SKM-1 (cell line): ENCODE measurements at regions not wholly inside any gene's neighbourhood (a gene's known extent, or its start where the extent isn't known, plus 50 kb on each side); places are given as distances from the start of the nearest gene placed in this dataset.
"Not testable (repeated sequence)": the region's sequence is repeated elsewhere in the genome, so short reads cannot be mapped to it uniquely, and the experiment has no call there.

Experiments
- DNase-seq: peaks from one replicate; lab custom pipeline; 2025; ENCODE audit not compliant: unreplicated experiment; lab: John Stamatoyannopoulos, UW

- no peak for DNase-seq
These were observed 165.2 kb upstream of the RAG2 start for GRCh38 chr11:36763187-36763586.

DNA sequence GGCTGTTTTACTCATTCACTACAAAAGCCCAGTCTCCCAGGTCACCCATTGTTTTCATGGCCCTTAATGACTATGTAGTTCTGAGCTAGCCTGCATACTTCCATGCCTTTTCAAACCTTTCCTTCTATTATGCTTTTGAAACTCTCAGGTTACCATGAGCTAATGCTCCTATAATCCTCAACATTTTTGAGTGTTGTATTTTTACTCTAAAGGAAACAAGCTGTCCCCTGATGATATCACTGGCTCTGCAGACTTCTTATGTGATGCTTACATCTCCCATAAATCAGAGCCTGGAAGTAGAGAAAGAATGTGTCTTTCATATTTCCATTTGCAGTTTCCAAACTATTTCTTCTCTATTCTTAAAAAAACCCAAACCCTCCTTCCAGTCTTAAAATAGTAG, 159.0 kb upstream of the RAG2 start:
- no peak for DNase-seq

GRCh38 chr11:36753960-36754359, 155.9 kb upstream of the RAG2 start:
- DNase-seq, result no peak

GRCh38 chr11:36751996-36752395, 154.0 kb upstream of the RAG2 start:
- DNase-seq, result no peak

DNA sequence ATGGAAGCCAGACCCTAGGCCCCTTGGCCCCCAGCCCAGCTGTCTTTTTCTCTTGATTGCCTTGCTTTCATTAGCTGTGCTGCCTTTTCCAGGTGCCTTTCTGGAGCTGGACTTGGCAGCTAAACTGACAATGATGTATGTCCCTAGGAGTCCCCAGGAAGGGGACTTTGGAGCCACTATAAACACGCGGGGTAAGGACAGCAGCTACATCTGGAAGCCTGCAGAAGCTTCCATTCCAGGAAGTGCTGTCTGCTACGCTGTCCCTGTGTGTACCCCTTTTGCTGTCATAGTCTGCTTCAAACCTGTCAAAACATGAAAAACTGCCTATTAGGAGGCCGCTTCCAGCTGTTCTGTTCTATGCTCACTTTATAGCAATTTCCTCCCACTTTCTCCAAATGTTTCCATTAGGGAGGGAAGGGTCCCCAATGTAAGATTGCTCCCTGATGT, 153.3 kb upstream of the RAG2 start:
- DNase-seq, result no peak

- DNase-seq, result no peak
These were observed 152.3 kb upstream of the RAG2 start for GRCh38 chr11:36750349-36750748.

DNA sequence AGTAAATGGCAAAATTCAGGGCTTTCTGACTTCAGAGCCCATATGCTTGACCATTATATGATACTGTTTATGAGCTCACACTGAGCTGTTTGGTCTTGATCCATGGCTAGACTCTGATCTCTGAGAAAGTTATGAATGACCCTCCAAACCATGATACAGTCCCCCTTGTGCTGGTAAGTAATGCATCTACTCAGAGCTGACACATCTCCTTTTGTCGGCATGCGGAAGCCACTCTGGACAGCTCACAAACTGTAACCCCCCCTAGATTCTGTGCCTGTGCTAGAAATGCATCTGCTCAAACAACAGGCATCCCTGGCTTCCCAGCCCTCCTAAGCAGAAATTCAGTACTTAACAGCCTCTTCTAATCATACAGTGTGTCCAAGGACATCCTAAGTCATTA, 150.8 kb upstream of the RAG2 start:
- DNase-seq, result no peak

GRCh38 chr11:36746886-36747710, 149.1 kb upstream of the RAG2 start:
- peak; percentile 85 for DNase-seq

GRCh38 chr11:36744375-36745168, 146.5 kb upstream of the RAG2 start:
- peak; percentile 65 for DNase-seq

DNA sequence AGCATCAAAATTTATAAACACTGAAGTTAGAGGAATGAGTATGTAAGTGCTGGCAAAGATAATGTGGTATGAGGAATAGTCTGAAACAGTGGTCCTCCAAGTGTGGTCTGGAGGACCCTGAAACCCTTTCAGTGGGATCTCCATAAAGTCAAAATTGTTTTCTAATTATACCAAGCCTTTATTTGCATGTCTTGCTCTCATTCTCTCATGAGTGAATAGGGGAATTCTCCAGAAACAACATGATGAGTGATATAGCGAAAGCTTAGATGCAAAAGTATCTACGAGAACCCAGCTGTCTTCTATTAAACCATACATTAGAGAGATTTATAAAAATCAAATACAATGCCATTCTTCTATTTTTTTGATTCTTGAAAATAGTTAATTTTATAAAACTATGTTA, 145.0 kb upstream of the RAG2 start:
- DNase-seq, result no peak

DNA sequence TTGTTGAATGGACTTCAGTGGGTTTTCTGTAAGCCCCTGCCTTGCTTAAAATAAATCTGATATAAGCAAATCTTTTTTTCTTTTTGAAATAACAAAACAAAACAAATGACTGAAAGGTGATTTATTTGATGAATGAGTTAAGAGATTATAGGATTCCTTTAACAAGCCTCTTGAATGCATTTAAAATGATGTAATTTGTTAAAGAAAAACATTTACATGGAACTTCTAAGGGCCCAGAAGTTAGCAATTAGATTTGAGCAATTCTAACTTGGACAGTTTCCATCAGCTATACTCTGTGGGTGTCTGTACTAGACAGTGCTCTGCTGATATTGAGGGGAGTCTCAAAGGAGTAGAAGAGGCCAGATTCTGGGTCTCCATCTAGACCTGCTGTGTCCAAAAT, 143.5 kb upstream of the RAG2 start:
- DNase-seq, result no peak

DNA sequence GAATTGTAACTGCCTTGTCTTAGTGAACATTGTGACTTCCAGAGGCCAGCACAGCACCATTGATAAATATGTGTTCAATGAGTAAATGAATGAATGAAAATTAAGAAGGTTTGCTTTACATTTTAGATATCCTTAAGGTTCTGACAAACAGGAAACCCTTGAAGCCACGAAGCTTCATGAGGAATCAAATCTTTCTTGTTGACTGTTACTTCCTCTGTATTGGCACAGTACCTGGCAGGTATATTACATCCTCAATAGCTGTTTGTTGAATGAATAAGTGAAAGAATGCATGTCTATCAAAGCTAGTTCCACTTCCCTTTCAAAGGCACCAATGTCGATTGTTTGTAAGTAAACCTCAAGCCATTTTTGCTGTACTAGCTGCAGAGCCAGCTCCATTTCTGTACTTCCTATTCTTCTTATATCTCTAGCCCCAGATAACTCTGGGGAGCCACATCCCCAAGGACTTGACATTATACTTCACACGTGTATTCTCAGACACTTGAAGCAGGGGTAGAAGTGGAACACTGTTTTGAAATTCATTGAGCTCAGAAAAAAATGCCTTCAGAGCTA, 140.3 kb upstream of the RAG2 start:
- no peak for DNase-seq

DNA sequence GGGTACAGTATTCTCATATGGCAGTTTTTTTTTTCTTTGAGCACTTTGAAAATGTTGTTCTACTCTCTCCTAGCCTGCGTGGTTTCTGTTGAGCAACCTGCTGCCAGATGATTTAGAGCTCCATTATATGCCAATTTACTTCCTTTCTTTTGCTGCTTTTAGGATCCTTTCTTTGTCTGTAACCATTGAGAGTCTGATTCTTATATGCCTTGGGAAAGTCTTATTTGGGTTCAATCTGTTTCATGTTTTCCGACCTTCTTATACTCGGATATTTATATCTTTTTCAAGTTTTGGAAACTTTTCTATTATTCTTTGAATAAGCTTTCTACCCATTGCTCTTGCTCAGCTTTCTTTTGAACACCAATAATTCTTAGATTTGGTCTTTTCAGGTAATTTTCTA, 138.1 kb upstream of the RAG2 start:
- DNase-seq, result no peak

GRCh38 chr11:36733721-36734120, 135.7 kb upstream of the RAG2 start:
- DNase-seq, result not testable (repeated sequence)

GRCh38 chr11:36730761-36731160, 132.7 kb upstream of the RAG2 start:
- DNase-seq, result no peak

GRCh38 chr11:36729825-36730224, 131.8 kb upstream of the RAG2 start:
- DNase-seq, result no peak

- no peak for DNase-seq
These were observed 128.4 kb upstream of the RAG2 start for GRCh38 chr11:36726420-36726819.

- peak; percentile 40 for DNase-seq
These were observed 126.8 kb upstream of the RAG2 start for GRCh38 chr11:36724742-36725385.

- DNase-seq, result peak; percentile 50
These were observed 124.4 kb upstream of the RAG2 start for GRCh38 chr11:36722421-36722820.

DNA sequence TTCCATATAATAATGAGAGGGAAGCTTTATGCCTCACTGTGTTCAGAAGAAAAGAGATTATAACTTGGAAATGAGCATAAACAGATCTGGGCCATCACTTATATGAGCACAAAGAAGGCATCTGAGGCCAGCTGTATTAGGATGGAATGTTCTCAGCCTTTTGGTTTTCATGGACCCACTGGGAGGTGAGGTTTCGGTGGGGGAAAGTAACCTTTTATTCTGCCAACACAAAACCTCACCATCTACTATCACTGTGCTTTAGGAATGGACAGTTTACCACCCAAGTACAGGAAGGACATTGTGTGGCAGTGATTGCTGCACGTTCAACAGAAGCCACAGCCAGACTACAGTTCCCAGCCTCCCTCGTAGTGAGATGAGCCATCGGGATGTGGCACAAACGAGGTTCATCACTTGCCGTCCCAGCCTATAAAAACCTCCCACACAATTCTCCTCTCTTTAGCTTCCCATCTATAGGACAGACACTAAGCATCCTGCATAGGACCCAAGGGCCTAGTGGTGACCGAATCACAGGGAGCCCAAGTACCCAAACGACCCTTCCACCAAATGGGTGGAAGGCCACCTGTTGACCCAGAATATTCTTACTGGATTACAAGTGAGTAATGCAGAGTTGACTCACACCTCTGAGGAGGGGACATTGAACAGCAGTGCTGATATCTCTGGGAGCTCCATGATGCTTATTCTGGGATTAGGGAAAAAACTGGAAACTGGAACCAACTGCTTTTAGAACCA, 121.5 kb upstream of the RAG2 start:
- no peak for DNase-seq

- DNase-seq, result no peak
These were observed 120.4 kb upstream of the RAG2 start for GRCh38 chr11:36718451-36718850.
